SK-N-SH treated with all-trans-retinoic acid at 6 μM for 48 hours (cell line): ENCODE measurements at regions not wholly inside any gene's neighbourhood (a gene's known extent, or its start where the extent isn't known, plus 50 kb on each side); places are given as distances from the start of the nearest gene placed in this dataset.

Source experiments
- ATAC-seq: fragments of 200-7000 bp; cut with Tn5 transposase; 3 replicates; pipeline ENCODE4 v1.9.1; 2020; ENCODE audit warnings: mild to moderate bottlenecking, moderate library complexity
- ARNTL ChIP-seq: fragments of 450-650 bp; formaldehyde crosslinking; IDR thresholded peaks from 2 replicates; pipeline ENCODE4 v1.5.0; 2020; ENCODE audit warnings: low read depth, mild to moderate bottlenecking, moderate library complexity, borderline replicate concordance
- BACH2 ChIP-seq: fragments of 250-450 bp; sonication (Bioruptor Pico); IDR thresholded peaks from 2 replicates; pipeline ENCODE4 v1.9.0; 2021; ENCODE audit warnings: mild to moderate bottlenecking, borderline replicate concordance
- CSDC2 ChIP-seq: fragments of 250-450 bp; sonication (Bioruptor Pico); IDR thresholded peaks from 2 replicates; pipeline ENCODE4 v1.5.0; 2020; ENCODE audit warnings: mild to moderate bottlenecking, moderate library complexity
- ESRRG ChIP-seq: fragments of 250-450 bp; sonication (Bioruptor Pico); IDR thresholded peaks from 2 replicates; pipeline ENCODE4 v1.6.1; 2021; ENCODE audit warnings: mild to moderate bottlenecking
- GLIS3 ChIP-seq: fragments of 250-450 bp; sonication (Bioruptor Pico); IDR thresholded peaks from 2 replicates; pipeline ENCODE4 v1.5.0; 2020; ENCODE audit warnings: mild to moderate bottlenecking, moderate library complexity
- ISL1 ChIP-seq: fragments of 250-450 bp; sonication (Bioruptor Pico); IDR thresholded peaks from 2 replicates; pipeline ENCODE4 v2.1.2; 2022; ENCODE audit warnings: mild to moderate bottlenecking, moderate library complexity
- OSR1 ChIP-seq: fragments of 250-450 bp; sonication (Bioruptor Pico); IDR thresholded peaks from 2 replicates; pipeline ENCODE4 v1.8.0; 2022; ENCODE audit warnings: moderate library complexity, mild to moderate bottlenecking, inconsistent platforms
- RARB ChIP-seq: fragments of 250-450 bp; sonication (Bioruptor Pico); IDR thresholded peaks from 2 replicates; pipeline ENCODE4 v1.8.0; 2021; ENCODE audit warnings: mild to moderate bottlenecking, moderate library complexity
- SNAI2 ChIP-seq: fragments of 250-450 bp; sonication (Bioruptor Pico); IDR thresholded peaks from 2 replicates; pipeline ENCODE4 v1.5.0; 2020; ENCODE audit warnings: mild to moderate bottlenecking, moderate library complexity
- TCF4 ChIP-seq: fragments of 250-450 bp; sonication (Bioruptor Pico); IDR thresholded peaks from 2 replicates; pipeline ENCODE4 v1.8.0; 2021; ENCODE audit warnings: mild to moderate bottlenecking, moderate library complexity, borderline replicate concordance
- TOX ChIP-seq: fragments of 250-450 bp; sonication (Bioruptor Pico); IDR thresholded peaks from 2 replicates; pipeline ENCODE4 v1.8.0; 2021; ENCODE audit warnings: mild to moderate bottlenecking, moderate library complexity, borderline replicate concordance
- ZC3H10 ChIP-seq: fragments of 250-450 bp; sonication (Bioruptor Pico); IDR thresholded peaks from 2 replicates; pipeline ENCODE4 v1.5.1; 2021; ENCODE audit warnings: mild to moderate bottlenecking, moderate library complexity
- ZFP3 ChIP-seq: fragments of 250-450 bp; sonication (Bioruptor Pico); IDR thresholded peaks from 2 replicates; pipeline ENCODE4 v1.5.0; 2020; ENCODE audit warnings: mild to moderate bottlenecking, moderate library complexity
- ZFP30 ChIP-seq: fragments of 450-650 bp; formaldehyde crosslinking; IDR thresholded peaks from 2 replicates; pipeline ENCODE4 v1.5.0; 2022; ENCODE audit warnings: mild to moderate bottlenecking, moderate library complexity
- ZNF565 ChIP-seq: fragments of 450-650 bp; formaldehyde crosslinking; conservative IDR thresholded peaks from 2 replicates; pipeline ENCODE4 v1.5.0; 2020; ENCODE audit warnings: low read depth, mild to moderate bottlenecking, moderate library complexity
- ZNF70 ChIP-seq: fragments of 450-650 bp; formaldehyde crosslinking; IDR thresholded peaks from 2 replicates; pipeline ENCODE4 v1.5.0; 2020; ENCODE audit warnings: mild to moderate bottlenecking, moderate library complexity
- ZNF8 ChIP-seq: fragments of 450-650 bp; formaldehyde crosslinking; IDR thresholded peaks from 2 replicates; pipeline ENCODE4 v1.5.0; 2020; ENCODE audit warnings: mild to moderate bottlenecking, moderate library complexity
- TF ChIP-seq, protein P1 (sequence below): fragments of 250-450 bp; sonication (Bioruptor Pico); IDR thresholded peaks from 2 replicates; pipeline ENCODE4 v1.8.0; 2021; ENCODE audit warnings: low read depth, mild to moderate bottlenecking, moderate library complexity, borderline replicate concordance
- TF ChIP-seq, protein P2 (sequence below): fragments of 250-450 bp; sonication (Bioruptor Pico); IDR thresholded peaks from 2 replicates; pipeline ENCODE4 v1.5.1; 2020; ENCODE audit warnings: low read depth, mild to moderate bottlenecking, moderate library complexity
- TF ChIP-seq, protein P3 (sequence below): fragments of 250-450 bp; sonication (Bioruptor Pico); IDR thresholded peaks from 2 replicates; pipeline ENCODE4 v1.5.1; 2021; ENCODE audit warnings: mild to moderate bottlenecking, moderate library complexity
- TF ChIP-seq, protein P4 (sequence below): fragments of 250-450 bp; sonication (Bioruptor Pico); IDR thresholded peaks from 2 replicates; pipeline ENCODE4 v1.5.0; 2020; ENCODE audit warnings: mild to moderate bottlenecking, moderate library complexity
- TF ChIP-seq, protein P5 (sequence below): fragments of 250-450 bp; sonication (Bioruptor Pico); IDR thresholded peaks from 2 replicates; pipeline ENCODE4 v1.8.0; 2020; ENCODE audit warnings: mild to moderate bottlenecking, moderate library complexity, borderline replicate concordance

DNA sequence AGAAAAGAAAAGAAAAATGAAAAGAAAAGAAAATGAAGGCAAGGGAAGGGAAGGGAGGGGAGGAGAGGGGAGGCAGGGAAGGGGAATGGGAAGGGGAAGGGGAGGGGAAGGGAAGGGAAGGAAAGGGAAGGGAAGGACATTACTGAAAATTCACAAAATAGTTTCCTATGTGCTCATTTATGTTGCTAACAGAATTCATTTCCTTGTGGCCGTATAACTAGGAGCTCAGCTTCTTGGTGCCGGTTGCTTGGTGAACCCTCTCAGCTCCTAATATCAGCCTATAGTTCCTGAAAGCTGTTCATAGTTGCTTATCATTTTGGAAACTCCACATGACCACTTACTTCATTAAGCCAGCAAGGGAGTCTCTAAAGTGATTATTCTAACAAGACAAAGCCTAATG lies 379.8 kb upstream of the TMEFF2 start:
- ATAC-seq, result no peak
- TF ChIP-seq TCF4 (CRISPR knock-in tag) (no peak), CSDC2 (CRISPR knock-in tag) (no peak), ZNF70 (no peak), ESRRG (CRISPR knock-in tag) (no peak), ARNTL (CRISPR knock-in tag) (no peak), SNAI2 (no peak), ZNF8 (no peak), OSR1 (CRISPR knock-in tag) (no peak), ZFP30 (CRISPR knock-in tag) (no peak), ZFP3 (no peak), ZNF565 (no peak), BACH2 (CRISPR knock-in tag) (no peak), TOX (no peak)
- TF ChIP-seq, protein P1, sequence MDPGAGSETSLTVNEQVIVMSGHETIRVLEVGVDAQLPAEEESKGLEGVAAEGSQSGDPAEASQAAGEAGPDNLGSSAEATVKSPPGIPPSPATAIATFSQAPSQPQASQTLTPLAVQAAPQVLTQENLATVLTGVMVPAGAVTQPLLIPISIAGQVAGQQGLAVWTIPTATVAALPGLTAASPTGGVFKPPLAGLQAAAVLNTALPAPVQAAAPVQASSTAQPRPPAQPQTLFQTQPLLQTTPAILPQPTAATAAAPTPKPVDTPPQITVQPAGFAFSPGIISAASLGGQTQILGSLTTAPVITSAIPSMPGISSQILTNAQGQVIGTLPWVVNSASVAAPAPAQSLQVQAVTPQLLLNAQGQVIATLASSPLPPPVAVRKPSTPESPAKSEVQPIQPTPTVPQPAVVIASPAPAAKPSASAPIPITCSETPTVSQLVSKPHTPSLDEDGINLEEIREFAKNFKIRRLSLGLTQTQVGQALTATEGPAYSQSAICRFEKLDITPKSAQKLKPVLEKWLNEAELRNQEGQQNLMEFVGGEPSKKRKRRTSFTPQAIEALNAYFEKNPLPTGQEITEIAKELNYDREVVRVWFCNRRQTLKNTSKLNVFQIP (CRISPR knock-in tag), result no peak
- TF ChIP-seq, protein P2, sequence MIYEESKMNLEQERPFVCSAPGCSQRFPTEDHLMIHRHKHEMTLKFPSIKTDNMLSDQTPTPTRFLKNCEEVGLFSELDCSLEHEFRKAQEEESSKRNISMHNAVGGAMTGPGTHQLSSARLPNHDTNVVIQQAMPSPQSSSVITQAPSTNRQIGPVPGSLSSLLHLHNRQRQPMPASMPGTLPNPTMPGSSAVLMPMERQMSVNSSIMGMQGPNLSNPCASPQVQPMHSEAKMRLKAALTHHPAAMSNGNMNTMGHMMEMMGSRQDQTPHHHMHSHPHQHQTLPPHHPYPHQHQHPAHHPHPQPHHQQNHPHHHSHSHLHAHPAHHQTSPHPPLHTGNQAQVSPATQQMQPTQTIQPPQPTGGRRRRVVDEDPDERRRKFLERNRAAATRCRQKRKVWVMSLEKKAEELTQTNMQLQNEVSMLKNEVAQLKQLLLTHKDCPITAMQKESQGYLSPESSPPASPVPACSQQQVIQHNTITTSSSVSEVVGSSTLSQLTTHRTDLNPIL (CRISPR knock-in tag), result no peak
- TF ChIP-seq, all 23 proteins: peak for 0

DNA sequence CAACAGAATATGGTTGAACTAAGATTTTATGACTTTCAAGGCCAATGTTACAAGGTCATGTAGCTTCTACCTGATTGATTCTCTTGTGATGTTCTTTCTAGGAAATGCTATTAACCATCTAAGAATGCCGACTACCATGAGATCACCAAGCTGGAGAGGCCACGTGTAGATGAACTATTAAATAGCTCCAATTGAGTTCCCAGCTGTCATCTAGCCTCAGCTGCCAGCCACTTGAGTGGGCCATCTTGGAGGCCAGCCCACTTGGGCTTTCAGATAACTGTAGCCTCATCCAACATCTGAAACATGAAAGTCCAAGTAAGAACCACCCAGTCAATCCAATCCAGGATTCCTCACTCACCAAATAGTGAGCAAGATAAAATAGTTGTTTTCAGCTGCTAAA lies 376.9 kb upstream of the TMEFF2 start:
- TF ChIP-seq, protein P3, sequence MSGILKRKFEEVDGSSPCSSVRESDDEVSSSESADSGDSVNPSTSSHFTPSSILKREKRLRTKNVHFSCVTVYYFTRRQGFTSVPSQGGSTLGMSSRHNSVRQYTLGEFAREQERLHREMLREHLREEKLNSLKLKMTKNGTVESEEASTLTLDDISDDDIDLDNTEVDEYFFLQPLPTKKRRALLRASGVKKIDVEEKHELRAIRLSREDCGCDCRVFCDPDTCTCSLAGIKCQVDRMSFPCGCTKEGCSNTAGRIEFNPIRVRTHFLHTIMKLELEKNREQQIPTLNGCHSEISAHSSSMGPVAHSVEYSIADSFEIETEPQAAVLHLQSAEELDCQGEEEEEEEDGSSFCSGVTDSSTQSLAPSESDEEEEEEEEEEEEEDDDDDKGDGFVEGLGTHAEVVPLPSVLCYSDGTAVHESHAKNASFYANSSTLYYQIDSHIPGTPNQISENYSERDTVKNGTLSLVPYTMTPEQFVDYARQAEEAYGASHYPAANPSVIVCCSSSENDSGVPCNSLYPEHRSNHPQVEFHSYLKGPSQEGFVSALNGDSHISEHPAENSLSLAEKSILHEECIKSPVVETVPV (CRISPR knock-in tag), result no peak
- no peak for TF ChIP-seq GLIS3 (CRISPR knock-in tag)
- TF ChIP-seq SNAI2, result no peak
- no peak for TF ChIP-seq ZNF565
- no peak for TF ChIP-seq TOX
- no peak for TF ChIP-seq BACH2 (CRISPR knock-in tag)
- TF ChIP-seq ZFP30 (CRISPR knock-in tag), result no peak
- no peak for TF ChIP-seq OSR1 (CRISPR knock-in tag)
- TF ChIP-seq, protein P1 (CRISPR knock-in tag), result no peak
- TF ChIP-seq, protein P4, sequence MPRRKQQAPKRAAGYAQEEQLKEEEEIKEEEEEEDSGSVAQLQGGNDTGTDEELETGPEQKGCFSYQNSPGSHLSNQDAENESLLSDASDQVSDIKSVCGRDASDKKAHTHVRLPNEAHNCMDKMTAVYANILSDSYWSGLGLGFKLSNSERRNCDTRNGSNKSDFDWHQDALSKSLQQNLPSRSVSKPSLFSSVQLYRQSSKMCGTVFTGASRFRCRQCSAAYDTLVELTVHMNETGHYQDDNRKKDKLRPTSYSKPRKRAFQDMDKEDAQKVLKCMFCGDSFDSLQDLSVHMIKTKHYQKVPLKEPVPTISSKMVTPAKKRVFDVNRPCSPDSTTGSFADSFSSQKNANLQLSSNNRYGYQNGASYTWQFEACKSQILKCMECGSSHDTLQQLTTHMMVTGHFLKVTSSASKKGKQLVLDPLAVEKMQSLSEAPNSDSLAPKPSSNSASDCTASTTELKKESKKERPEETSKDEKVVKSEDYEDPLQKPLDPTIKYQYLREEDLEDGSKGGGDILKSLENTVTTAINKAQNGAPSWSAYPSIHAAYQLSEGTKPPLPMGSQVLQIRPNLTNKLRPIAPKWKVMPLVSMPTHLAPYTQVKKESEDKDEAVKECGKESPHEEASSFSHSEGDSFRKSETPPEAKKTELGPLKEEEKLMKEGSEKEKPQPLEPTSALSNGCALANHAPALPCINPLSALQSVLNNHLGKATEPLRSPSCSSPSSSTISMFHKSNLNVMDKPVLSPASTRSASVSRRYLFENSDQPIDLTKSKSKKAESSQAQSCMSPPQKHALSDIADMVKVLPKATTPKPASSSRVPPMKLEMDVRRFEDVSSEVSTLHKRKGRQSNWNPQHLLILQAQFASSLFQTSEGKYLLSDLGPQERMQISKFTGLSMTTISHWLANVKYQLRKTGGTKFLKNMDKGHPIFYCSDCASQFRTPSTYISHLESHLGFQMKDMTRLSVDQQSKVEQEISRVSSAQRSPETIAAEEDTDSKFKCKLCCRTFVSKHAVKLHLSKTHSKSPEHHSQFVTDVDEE (CRISPR knock-in tag), result no peak
- no peak for TF ChIP-seq CSDC2 (CRISPR knock-in tag)
- TF ChIP-seq, protein P5, sequence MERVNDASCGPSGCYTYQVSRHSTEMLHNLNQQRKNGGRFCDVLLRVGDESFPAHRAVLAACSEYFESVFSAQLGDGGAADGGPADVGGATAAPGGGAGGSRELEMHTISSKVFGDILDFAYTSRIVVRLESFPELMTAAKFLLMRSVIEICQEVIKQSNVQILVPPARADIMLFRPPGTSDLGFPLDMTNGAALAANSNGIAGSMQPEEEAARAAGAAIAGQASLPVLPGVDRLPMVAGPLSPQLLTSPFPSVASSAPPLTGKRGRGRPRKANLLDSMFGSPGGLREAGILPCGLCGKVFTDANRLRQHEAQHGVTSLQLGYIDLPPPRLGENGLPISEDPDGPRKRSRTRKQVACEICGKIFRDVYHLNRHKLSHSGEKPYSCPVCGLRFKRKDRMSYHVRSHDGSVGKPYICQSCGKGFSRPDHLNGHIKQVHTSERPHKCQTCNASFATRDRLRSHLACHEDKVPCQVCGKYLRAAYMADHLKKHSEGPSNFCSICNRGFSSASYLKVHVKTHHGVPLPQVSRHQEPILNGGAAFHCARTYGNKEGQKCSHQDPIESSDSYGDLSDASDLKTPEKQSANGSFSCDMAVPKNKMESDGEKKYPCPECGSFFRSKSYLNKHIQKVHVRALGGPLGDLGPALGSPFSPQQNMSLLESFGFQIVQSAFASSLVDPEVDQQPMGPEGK (CRISPR knock-in tag), result no peak

DNA sequence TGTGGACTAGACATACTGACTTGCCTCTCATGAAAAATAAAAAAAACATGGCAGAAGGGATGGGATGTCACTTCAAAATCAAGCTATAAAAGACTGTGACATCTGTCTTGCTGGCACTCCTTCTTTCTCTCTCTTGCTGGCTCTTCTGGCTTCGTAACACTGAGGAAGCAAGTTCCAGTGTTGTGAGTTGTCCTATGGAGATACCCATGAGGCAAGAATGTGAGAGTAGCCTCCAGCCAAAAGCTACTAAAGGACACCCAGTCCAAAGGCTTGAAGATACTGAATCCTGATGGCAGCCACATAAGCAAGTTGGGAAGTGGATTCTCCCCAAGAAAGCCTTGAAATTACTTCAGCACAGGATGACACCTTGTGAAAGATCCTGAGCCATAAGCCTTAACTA lies 376.1 kb upstream of the TMEFF2 start:
- ATAC-seq, result no peak
- TF ChIP-seq ISL1 (CRISPR knock-in tag) (no peak), ZC3H10 (no peak), RARB (CRISPR knock-in tag) (no peak)
- TF ChIP-seq, protein P3 (CRISPR knock-in tag), result no peak

More for the DNA sequence above, 376.9 kb upstream of the TMEFF2 start:
- ATAC-seq, result no peak
